Ecto neural progenitor cell (in vitro differentiated cells): ENCODE measurements at regions not wholly inside any gene's neighbourhood (a gene's known extent, or its start where the extent isn't known, plus 50 kb on each side); places are given as distances from the start of the nearest gene placed in this dataset.
A peak's percentile ranks its signal among the peaks of the same experiment; 100 is the strongest.

ENCODE experiments used
- DNase-seq: peaks from one replicate; pipeline ENCODE4 v3.0.0-alpha.2; 2018; ENCODE audit warnings: low spot score

GRCh38 chr6:140586426-140587061 is 1212.1 kb upstream of the CITED2 start:
- DNase-seq: no peak

GRCh38 chr6:140581601-140582000 is 1207.2 kb upstream of the CITED2 start:
- DNase-seq: no peak

DNA sequence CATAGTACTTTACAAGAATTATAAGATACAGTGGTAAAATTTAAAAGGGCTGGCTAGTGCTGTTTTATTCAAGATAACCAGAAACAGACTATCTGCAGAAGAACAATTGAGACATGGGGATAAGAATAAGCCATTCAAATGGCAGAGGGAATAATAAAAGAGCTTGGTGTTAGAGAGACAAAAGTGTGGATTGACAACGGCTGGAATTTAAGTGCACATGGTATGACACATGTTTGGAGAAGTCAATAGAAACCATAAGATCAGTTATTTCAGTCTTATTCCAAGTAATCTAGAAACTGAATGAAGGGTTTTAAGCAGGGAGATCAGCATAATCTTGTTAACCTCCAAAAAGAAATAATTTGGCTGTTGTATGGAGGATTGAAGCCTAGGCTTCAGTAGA is 1205.5 kb upstream of the CITED2 start:
- no peak for DNase-seq

- no peak for DNase-seq
Measured at GRCh38 chr6:140576004-140576555, 1201.6 kb upstream of the CITED2 start.

- no peak for DNase-seq
Measured at GRCh38 chr6:140572867-140573266, 1198.4 kb upstream of the CITED2 start.

DNA sequence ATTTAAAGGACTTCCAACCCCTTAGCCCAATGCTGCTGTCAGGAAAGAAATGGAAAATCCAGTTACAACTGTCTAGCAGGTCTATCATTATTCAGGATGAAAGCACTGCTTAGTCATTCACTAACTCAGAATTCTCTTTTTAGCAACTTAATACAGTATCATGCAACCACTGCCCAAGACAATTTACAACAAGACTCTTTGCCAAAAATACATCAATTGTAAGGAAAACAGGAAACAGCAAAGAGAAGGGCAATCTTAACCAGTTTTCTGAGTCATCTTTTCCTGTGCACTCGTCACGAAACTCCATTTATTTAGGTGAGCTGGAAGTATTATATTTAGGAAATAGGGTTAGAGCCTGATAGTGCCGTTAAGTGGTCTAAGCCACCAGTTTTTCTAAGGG is 1197.7 kb upstream of the CITED2 start:
- no peak for DNase-seq

GRCh38 chr6:140571145-140571544 is 1196.7 kb upstream of the CITED2 start:
- no peak for DNase-seq

DNA sequence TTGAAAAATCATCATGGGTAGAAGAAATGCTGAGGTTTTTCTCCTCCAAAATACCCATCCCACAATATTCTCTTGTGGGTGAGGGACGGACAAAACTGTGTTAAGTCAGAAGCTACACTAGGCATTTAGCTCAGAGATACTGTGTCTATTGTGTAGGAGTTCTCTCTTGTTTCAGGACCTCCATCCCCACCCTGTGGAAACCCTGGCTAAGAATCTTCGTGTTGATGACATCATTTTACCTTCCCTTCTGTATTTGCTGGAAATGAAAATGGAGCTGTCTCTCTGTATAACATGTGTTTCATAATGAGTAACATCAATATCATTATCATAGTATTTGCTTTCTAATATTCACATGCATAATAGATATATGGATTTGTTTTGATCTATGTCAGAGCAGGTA is 1193.0 kb upstream of the CITED2 start:
- DNase-seq: no peak

GRCh38 chr6:140566781-140567277 is 1192.4 kb upstream of the CITED2 start:
- no peak for DNase-seq

DNA sequence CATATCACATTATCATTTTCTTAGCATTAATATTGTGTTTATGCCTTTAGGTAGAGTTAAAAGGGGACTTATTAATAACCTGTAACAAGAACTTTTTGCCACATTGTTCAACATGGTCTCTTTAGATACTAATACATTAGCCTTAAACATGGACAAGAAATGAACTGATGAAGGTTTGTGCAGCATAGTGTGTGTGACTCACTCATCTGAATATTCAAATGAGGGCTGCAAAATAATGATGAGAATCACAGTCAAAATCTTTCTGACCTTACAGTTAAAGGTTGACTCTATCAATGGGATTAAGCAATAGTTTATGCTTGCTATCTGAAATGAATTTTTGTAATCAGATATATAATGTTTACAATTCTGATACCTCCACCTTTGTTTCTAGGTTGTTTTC is 1189.3 kb upstream of the CITED2 start:
- DNase-seq: no peak

- no peak for DNase-seq
Measured at GRCh38 chr6:140561701-140562100, 1187.3 kb upstream of the CITED2 start.

GRCh38 chr6:140560671-140561070 is 1186.2 kb upstream of the CITED2 start:
- no peak for DNase-seq

GRCh38 chr6:140559458-140559857 is 1185.0 kb upstream of the CITED2 start:
- no peak for DNase-seq

DNA sequence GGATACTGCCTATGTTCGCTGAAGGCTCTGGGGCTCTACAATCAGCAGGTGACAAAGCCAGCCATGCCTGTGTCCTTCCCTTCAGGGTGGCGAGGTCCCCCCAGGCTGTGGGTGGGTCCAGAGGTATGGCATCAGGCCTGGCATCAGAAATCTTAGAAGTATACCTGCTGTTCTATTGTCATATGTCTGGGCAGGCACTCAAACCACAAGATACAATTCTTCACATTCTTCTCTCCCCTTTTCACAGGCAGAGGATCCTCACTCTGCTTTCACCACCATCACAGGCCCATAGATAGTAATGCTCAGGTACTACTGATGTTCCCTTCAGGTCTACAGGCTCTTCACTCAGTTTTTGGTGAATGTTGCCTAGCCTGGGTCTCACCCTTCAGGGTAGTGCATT is 1180.0 kb upstream of the CITED2 start:
- no peak for DNase-seq

- no peak for DNase-seq
Measured at GRCh38 chr6:140548366-140548765, 1173.9 kb upstream of the CITED2 start.

- no peak for DNase-seq
Measured at GRCh38 chr6:140546640-140547039, 1172.2 kb upstream of the CITED2 start.

DNA sequence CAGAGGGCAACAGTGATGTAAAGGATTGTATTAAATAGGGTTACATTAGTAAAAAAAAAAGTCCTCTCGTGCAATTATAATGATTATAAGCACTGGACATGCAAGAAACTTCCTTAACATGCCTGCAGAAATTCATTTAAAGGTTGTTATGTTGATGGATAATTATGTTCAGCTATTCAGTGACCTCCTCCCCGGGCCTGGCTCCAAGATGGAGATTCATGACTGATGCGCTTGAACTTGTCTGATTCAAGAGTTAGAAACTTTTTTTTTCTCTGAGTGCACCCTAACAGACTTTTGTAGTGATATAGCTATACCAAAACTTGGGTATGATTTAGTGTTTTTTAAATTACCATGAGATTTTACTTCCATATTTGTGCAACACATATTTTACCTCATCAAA is 1170.0 kb upstream of the CITED2 start:
- DNase-seq: no peak

DNA sequence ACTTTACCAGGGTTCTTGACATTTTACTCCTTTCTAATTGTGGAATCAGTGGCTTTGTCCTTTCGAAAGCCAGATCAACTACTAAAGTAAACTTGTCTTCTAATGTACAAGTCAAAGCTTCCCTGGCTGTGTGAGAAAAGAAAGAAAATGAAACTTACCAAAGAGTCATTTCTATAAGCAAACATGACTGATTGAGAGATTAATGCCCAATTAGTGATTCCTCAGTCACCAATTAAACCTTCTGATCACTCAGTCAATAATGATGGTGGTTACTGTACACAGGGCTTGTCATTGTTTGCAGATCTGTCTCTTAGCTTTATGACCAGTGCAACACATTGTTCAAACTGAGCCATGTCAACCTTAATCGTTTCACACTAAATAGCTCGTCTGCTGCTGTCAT is 1168.4 kb upstream of the CITED2 start:
- no peak for DNase-seq

- no peak for DNase-seq
Measured at GRCh38 chr6:140541288-140541687, 1166.8 kb upstream of the CITED2 start.

DNA sequence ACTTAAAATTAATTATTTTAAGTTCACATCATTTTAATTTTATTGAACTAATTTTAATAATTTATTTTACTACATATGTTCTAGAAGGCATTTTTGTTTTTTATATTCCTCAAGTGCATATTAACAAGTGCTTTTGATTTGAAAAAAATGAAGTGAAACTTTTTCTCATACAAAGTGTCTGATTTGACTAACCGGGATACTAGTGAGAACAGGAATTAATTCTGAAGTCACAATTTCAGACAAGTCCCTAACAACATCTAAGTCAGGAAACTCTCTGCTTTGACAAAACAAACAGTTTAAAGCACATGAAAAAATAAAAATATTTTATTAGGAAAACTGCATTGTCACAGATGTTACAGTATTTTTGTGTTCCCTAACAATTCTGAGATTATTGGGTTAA is 1166.3 kb upstream of the CITED2 start:
- DNase-seq: no peak

DNA sequence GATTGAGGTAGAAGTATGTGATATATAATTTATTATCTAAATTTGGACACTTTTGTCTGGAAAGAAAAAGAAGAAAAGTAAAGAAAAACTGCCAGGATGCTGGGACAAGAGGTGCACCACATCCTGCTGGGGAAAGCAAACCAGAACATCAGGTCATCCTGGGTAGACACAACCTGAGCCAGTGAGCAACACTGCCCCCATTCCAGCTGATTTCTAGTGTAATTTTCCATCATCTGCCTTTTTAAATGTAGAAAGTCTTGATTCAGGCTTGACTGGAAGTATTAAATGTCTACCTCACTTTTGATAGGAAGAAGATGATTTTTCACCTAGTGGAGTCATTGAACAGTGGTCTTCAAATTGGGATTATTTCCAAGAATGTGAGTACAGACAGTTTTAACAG is 1164.5 kb upstream of the CITED2 start:
- no peak for DNase-seq

DNA sequence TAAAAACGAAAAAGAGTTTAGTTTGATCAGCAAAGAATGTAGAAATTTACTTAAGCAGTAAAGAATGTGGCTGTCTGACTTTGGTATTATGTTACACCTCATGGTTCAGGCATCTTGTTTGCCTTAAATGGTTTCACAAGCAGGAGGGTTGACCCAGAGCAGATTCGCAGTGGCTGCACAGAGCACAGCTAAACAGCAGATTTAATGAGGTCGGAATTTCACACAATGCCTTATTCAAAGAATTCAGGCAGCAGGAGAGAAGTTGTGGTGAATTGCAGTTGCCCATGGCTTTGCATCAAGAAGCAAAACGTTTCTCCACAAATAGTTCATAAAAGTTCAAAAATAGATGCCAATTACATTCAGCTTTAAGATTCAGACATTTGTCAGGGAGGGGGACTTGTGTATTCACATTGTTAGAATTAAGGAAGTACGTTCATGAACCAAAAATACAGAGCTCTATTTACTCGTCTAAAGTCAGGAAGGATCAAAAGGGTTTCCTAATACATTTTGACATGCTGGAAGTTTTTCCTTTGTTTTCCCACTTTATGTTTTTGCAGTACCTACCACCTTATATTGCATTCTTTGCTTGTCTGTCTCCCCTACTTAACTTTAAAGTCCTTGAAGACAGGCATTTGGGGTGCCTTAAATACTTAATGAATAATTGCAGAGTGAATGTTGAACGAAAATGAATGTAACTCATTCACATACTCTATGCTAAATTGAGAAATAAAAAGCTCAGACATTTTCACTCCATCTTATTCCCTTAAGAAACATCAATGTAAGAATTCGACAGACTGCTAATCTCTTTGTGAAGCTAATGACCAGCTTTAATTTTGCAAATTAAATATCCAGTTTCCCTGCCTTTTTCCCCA is 1163.6 kb upstream of the CITED2 start:
- DNase-seq: peak; percentile 59

DNA sequence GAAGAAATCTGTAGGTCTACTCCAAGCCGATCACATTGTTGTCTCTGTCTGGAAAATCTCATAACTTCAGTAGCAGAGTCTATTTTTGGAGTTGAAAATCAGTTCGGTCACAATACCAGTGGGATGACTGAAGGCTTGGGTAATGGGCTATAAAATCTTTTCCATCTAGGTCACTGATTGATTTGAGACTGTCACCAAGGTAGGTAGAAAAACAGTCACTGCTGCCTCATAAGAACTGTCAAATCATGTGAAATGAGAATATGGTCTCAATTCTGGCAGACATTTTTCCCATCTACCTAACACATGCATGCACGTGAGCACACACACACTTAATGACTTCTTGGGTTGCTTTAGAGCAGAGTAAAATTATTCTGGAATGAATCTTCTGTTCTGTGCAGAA is 1162.8 kb upstream of the CITED2 start:
- no peak for DNase-seq
